ENCODE measurements at regions not wholly inside any gene's neighbourhood (a gene's known extent, or its start where the extent isn't known, plus 50 kb on each side); places are given as distances from the start of the nearest gene placed in this dataset.

- H3K9ac ChIP-seq (ENCODE audit: extremely low read depth, low read length, poor library complexity, severe bottlenecking), result peak overlapping the region; percentile 44
- H3K36me3 Mint-ChIP-seq (ENCODE audit: low read depth), result no peaks in the 10 kb centered on the region
- H3K27ac Mint-ChIP-seq, result peak overlapping the region; percentile 76
Measured at GRCh38 chr11:69948256-69949141, 129.3 kb upstream of the FGF3 start.

GRCh38 chr11:69949327-69949726 lies 128.8 kb upstream of the ANO1 start:
- peak; percentile 87 for DNase-seq
- peaks cover 13% of the 10 kb centered on the region for H3K4me1 Mint-ChIP-seq
- no peaks in the 10 kb centered on the region for H3K27me3 ChIP-seq (ENCODE audit: control insufficient read depth, insufficient read depth, low read length, poor library complexity, severe bottlenecking)
- H3K27ac Mint-ChIP-seq, result no peak overlapping the region
- H3K9ac ChIP-seq (ENCODE audit: extremely low read depth, low read length, poor library complexity, severe bottlenecking), result no peak overlapping the region
- H3K27ac ChIP-seq (ENCODE audit: low read depth, low read length), result no peak overlapping the region
- H3K4me1 ChIP-seq (ENCODE audit: control insufficient read depth, insufficient read depth, low read length), result peaks cover 4% of the 10 kb centered on the region
- H3K9me3 Mint-ChIP-seq, result no peaks in the 10 kb centered on the region
- peaks cover 16% of the 10 kb centered on the region for H3K27me3 Mint-ChIP-seq (ENCODE audit: insufficient read depth)
- WGBS, 2 experiments (ENCODE audit: insufficient coverage in 1 of 2, insufficient read length in 1 of 2), result 65 to 67% methylated on average over 4 to 6 of the region's 6 CpGs
- H3K4me3 ChIP-seq (ENCODE audit: low read length), result no peak overlapping the region
- TF ChIP-seq, protein P1, sequence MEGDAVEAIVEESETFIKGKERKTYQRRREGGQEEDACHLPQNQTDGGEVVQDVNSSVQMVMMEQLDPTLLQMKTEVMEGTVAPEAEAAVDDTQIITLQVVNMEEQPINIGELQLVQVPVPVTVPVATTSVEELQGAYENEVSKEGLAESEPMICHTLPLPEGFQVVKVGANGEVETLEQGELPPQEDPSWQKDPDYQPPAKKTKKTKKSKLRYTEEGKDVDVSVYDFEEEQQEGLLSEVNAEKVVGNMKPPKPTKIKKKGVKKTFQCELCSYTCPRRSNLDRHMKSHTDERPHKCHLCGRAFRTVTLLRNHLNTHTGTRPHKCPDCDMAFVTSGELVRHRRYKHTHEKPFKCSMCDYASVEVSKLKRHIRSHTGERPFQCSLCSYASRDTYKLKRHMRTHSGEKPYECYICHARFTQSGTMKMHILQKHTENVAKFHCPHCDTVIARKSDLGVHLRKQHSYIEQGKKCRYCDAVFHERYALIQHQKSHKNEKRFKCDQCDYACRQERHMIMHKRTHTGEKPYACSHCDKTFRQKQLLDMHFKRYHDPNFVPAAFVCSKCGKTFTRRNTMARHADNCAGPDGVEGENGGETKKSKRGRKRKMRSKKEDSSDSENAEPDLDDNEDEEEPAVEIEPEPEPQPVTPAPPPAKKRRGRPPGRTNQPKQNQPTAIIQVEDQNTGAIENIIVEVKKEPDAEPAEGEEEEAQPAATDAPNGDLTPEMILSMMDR (conservative IDR thresholded peaks at IDR 0.05), result no peak
- no peaks in the 10 kb centered on the region for H3K36me3 Mint-ChIP-seq (ENCODE audit: low read depth)
- no peaks in the 10 kb centered on the region for H3K9me3 ChIP-seq (ENCODE audit: control insufficient read depth, low read length)
- no peak overlapping the region for H3K4me3 Mint-ChIP-seq
- no peaks in the 10 kb centered on the region for H3K36me3 ChIP-seq (ENCODE audit: control insufficient read depth, insufficient read depth, low read length)

More at GRCh38 chr11:69948256-69949141, 129.3 kb upstream of the FGF3 start:
- 51% methylated on average over 5 to 24 of the region's 24 CpGs for WGBS, 2 experiments (ENCODE audit: insufficient coverage in 1 of 2, insufficient read length in 1 of 2)
- H3K4me3 ChIP-seq (ENCODE audit: low read length), result no peak overlapping the region
- Mint-ChIP-seq H3K9me3 (no peaks in the 10 kb centered on the region), H3K4me3 (no peak overlapping the region), H3K27me3 (ENCODE audit: insufficient read depth) (peaks cover 16% of the 10 kb centered on the region), H3K4me1 (peaks cover 13% of the 10 kb centered on the region)
- H3K27ac ChIP-seq (ENCODE audit: low read depth, low read length), result no peak overlapping the region
- TF ChIP-seq, protein P1 (conservative IDR thresholded peaks at IDR 0.05), result peak; percentile 74
- H3K27me3 ChIP-seq (ENCODE audit: control insufficient read depth, insufficient read depth, low read length, poor library complexity, severe bottlenecking), result no peaks in the 10 kb centered on the region
- no peaks in the 10 kb centered on the region for H3K9me3 ChIP-seq (ENCODE audit: control insufficient read depth, low read length)
- H3K36me3 ChIP-seq (ENCODE audit: control insufficient read depth, insufficient read depth, low read length), result no peaks in the 10 kb centered on the region
- peaks cover 4% of the 10 kb centered on the region for H3K4me1 ChIP-seq (ENCODE audit: control insufficient read depth, insufficient read depth, low read length)
- peak; percentile 82 for DNase-seq

GRCh38 chr11:69950120-69950519 lies 128.0 kb upstream of the ANO1 start:
- WGBS, 2 experiments (ENCODE audit: insufficient coverage in 1 of 2, insufficient read length in 1 of 2), result 65 to 88% methylated on average over 6 to 8 of the region's 8 CpGs
- TF ChIP-seq, protein P1 (conservative IDR thresholded peaks at IDR 0.05), result peak; percentile 99

More at GRCh38 chr11:69950120-69950519, 128.0 kb upstream of the ANO1 start:
- H3K9me3 Mint-ChIP-seq, result no peaks in the 10 kb centered on the region
- H3K27me3 Mint-ChIP-seq (ENCODE audit: insufficient read depth), result peaks cover 15% of the 10 kb centered on the region
- Histone ChIP-seq H3K27me3 (ENCODE audit: control insufficient read depth, insufficient read depth, low read length, poor library complexity, severe bottlenecking) (no peaks in the 10 kb centered on the region), H3K36me3 (ENCODE audit: control insufficient read depth, insufficient read depth, low read length) (no peaks in the 10 kb centered on the region), H3K9ac (ENCODE audit: extremely low read depth, low read length, poor library complexity, severe bottlenecking) (no peak overlapping the region), H3K4me1 (ENCODE audit: control insufficient read depth, insufficient read depth, low read length) (peaks cover 4% of the 10 kb centered on the region), H3K4me3 (ENCODE audit: low read length) (no peak overlapping the region), H3K9me3 (ENCODE audit: control insufficient read depth, low read length) (no peaks in the 10 kb centered on the region), H3K27ac (ENCODE audit: low read depth, low read length) (no peak overlapping the region)
- no peak overlapping the region for H3K4me3 Mint-ChIP-seq
- H3K27ac Mint-ChIP-seq, result no peak overlapping the region
- DNase-seq, result peak; percentile 94
- H3K4me1 Mint-ChIP-seq, result peaks cover 13% of the 10 kb centered on the region
- no peaks in the 10 kb centered on the region for H3K36me3 Mint-ChIP-seq (ENCODE audit: low read depth)

All from endodermal cell (in vitro differentiated cells).